Prostate gland (tissue), 2 donors: ENCODE measurements at regions not wholly inside any gene's neighbourhood (a gene's known extent, or its start where the extent isn't known, plus 50 kb on each side); places are given as distances from the start of the nearest gene placed in this dataset.

Experiments used
- POLR2A ChIP-seq: fragments of 450-650 bp; IDR thresholded peaks from one replicate; pipeline ENCODE4 v1.6.1; 2016; ENCODE audit warnings: antibody characterized with exemption, mild to moderate bottlenecking
- TF ChIP-seq, protein P1 (sequence below), 4 experiments: fragments of 200-600 bp in 2 of 4; fragments of 450-650 bp in 2 of 4; sonication (generic) in 2 of 4; IDR thresholded peaks; 1 replicate in 3 of 4; 2 replicates in 1 of 4; pipeline ENCODE4 v1.5.1; 2016 to 2019; ENCODE audit warnings: antibody characterized with exemption in 4 of 4, mild to moderate bottlenecking in 2 of 4, moderate library complexity in 2 of 4

DNA sequence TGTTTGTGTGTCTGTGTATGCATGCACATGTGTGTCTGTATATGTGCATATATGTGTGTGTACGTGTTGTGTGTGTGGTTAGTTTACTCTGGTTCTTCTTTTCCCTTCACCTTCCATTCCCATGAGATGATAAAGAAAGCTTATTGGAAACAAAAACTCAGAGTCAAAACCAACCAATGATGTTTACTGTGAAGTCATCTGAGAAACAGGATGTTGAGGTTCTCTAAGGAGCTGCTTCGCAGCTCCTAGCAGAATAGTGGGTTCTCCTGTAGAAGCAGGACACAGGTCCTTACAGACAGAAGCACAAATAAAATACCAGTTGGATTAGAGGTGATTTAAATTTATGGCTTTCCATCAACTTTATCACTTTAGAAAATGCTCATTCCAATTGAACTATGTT lies 256.1 kb upstream of the PLET1 start:
- no peak for TF ChIP-seq POLR2A
- TF ChIP-seq, protein P1, sequence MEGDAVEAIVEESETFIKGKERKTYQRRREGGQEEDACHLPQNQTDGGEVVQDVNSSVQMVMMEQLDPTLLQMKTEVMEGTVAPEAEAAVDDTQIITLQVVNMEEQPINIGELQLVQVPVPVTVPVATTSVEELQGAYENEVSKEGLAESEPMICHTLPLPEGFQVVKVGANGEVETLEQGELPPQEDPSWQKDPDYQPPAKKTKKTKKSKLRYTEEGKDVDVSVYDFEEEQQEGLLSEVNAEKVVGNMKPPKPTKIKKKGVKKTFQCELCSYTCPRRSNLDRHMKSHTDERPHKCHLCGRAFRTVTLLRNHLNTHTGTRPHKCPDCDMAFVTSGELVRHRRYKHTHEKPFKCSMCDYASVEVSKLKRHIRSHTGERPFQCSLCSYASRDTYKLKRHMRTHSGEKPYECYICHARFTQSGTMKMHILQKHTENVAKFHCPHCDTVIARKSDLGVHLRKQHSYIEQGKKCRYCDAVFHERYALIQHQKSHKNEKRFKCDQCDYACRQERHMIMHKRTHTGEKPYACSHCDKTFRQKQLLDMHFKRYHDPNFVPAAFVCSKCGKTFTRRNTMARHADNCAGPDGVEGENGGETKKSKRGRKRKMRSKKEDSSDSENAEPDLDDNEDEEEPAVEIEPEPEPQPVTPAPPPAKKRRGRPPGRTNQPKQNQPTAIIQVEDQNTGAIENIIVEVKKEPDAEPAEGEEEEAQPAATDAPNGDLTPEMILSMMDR (IDR thresholded peaks at IDR 0.05): no peak
